SK-N-MC (cell line): ENCODE measurements at regions not wholly inside any gene's neighbourhood (a gene's known extent, or its start where the extent isn't known, plus 50 kb on each side); places are given as distances from the start of the nearest gene placed in this dataset.

ENCODE experiments used
- EZH2 ChIP-seq: fragments of 200-600 bp; sonication (generic); IDR thresholded peaks from one replicate; pipeline ENCODE4 v1.6.1; 2017; ENCODE audit warnings: antibody characterized with exemption
- FOXP2 ChIP-seq: optimal IDR thresholded peaks from 2 replicates; pipeline ENCODE3; 2011; ENCODE audit warnings: mild to moderate bottlenecking, moderate library complexity; ENCODE audit not compliant: insufficient read depth; ENCODE audit errors: extremely low read length, control extremely low read depth

DNA sequence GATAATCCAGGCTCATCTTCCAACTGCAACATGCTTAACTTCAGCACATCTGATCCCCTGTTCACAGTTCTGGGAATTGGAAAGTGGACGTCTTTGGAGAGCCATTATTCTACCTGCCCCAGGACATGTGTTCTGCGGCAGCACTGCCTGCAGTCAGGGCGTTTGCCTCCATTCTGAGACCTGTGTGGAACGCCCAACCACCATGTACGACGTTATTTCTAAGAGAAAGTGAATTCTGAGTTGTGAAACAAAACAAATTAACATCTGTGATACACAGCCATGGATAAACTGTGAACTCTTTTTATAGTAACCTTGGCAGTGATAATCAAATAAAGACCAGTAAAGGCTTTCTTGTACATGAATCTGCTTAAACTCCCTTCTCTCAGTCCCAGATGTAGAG is 195.8 kb downstream of the AASDH start:
- TF ChIP-seq FOXP2: no peak
- no peak for TF ChIP-seq EZH2
